ENCODE measurements at regions not wholly inside any gene's neighbourhood (a gene's known extent, or its start where the extent isn't known, plus 50 kb on each side); places are given as distances from the start of the nearest gene placed in this dataset.

DNA sequence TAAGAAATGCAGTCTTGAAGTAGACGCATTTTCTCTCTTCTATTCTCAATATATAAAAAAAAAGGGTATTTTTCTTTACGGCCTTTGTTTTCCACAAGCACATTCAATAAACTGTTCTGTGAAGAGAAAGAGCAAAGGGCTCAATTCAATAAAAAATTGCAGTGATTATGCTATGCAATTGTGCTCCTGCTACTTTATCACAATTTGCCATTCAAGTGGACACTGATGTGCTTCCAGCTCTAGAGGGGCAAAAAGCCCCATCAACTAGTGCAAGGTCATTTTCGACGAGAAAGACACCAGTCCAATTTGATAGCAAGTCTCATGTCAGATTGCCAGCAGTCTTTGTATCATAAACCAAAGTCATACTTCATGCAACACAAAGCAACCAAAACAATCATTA lies 82.6 kb upstream of the THSD7A start:
- no peaks in the 10 kb centered on the region for H4K20me1 ChIP-seq (ENCODE audit: insufficient read depth, low read length)
- no peak overlapping the region for H3K56ac ChIP-seq (ENCODE audit: extremely low read depth, insufficient read depth, low read length)
- no peak overlapping the region for H3K4me2 ChIP-seq (ENCODE audit: low read depth, low read length)
- no peak overlapping the region for H3K23ac ChIP-seq (ENCODE audit: low read depth, low read length)
- H3K4me3 ChIP-seq (ENCODE audit: insufficient read depth, low read depth, low read length): no peak overlapping the region
- H3K18ac ChIP-seq (ENCODE audit: low read depth, low read length): no peak overlapping the region
- no peak for DNase-seq
- H4K91ac ChIP-seq (ENCODE audit: insufficient read depth, low read depth, low read length): no peak overlapping the region
- H4K8ac ChIP-seq (ENCODE audit: low read depth in 2 of 2, low read length in 2 of 2): no peak overlapping the region
- CTCF ChIA-PET: interaction anchor here (0.6 kb wide), 1 partner anchor 42 kb away, joined by 3 read pairs; no protein-coding TSS in a partner anchor
- H3K36me3 ChIP-seq (ENCODE audit: control insufficient read depth, insufficient read depth, low read length): no peaks in the 10 kb centered on the region
- intact Hi-C loops (cut with micrococcal nuclease): no loop called here
- no peaks in the 10 kb centered on the region for H3K4me1 ChIP-seq (ENCODE audit: control insufficient read depth, insufficient read depth, low read length)
- no CpG with 5 or more reads among the region's 4 CpGs for WGBS, 2 experiments (ENCODE audit: extremely low coverage in 2 of 2, insufficient read length in 1 of 2)
- in situ Hi-C loops (cut with MboI; ENCODE audit: low sequenced_read_pairs): no loop called here
- H3K4ac ChIP-seq (ENCODE audit: low read depth, low read length): no peak overlapping the region
- no peak overlapping the region for H2BK120ac ChIP-seq (ENCODE audit: low read depth, low read length)
- H2AK5ac ChIP-seq (ENCODE audit: low read depth, low read length): no peak overlapping the region
- H2BK20ac ChIP-seq (ENCODE audit: low read depth, low read length): no peak overlapping the region
- ATAC-seq (ENCODE audit: low read depth): no peak
- BruUV-seq (replicated peaks): no TSS peak
- H3K27me3 ChIP-seq (ENCODE audit: control insufficient read depth, insufficient read depth, low read length): no peaks in the 10 kb centered on the region
- no peak overlapping the region for H2AK9ac ChIP-seq (replicated peaks; ENCODE audit: low read depth, low read length, poor library complexity)
- TF ChIP-seq RAD21 (IDR thresholded peaks at IDR 0.05; ENCODE audit: low read length): no peak
- TF ChIP-seq SMC3 (IDR thresholded peaks at IDR 0.05; ENCODE audit: low read depth, low read length): no peak
- no peak for TF ChIP-seq NFE2L2 (IDR thresholded peaks at IDR 0.05; ENCODE audit: low read depth, low read length)
- no peak for TF ChIP-seq MXI1 (IDR thresholded peaks at IDR 0.05; ENCODE audit: borderline replicate concordance, low read depth, low read length)
- no peak for TF ChIP-seq BHLHE40 (IDR thresholded peaks at IDR 0.05; ENCODE audit: low read depth, low read length)
- TF ChIP-seq CHD1 (IDR thresholded peaks at IDR 0.05; ENCODE audit: low read depth, low read length): no peak
- no peak for TF ChIP-seq CEBPB (IDR thresholded peaks at IDR 0.05; ENCODE audit: low read depth, low read length)
- no peak for TF ChIP-seq MAFK (IDR thresholded peaks at IDR 0.05; ENCODE audit: low read depth, low read length)
- TF ChIP-seq FOS (IDR thresholded peaks at IDR 0.05; ENCODE audit: low read depth, low read length): no peak
- TF ChIP-seq, protein P1, sequence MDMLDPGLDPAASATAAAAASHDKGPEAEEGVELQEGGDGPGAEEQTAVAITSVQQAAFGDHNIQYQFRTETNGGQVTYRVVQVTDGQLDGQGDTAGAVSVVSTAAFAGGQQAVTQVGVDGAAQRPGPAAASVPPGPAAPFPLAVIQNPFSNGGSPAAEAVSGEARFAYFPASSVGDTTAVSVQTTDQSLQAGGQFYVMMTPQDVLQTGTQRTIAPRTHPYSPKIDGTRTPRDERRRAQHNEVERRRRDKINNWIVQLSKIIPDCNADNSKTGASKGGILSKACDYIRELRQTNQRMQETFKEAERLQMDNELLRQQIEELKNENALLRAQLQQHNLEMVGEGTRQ (IDR thresholded peaks at IDR 0.05; ENCODE audit: low read depth, low read length): no peak
- no peak for TF ChIP-seq POLR2A (IDR thresholded peaks at IDR 0.05; ENCODE audit: low read depth, low read length)
- TF ChIP-seq, protein P2, sequence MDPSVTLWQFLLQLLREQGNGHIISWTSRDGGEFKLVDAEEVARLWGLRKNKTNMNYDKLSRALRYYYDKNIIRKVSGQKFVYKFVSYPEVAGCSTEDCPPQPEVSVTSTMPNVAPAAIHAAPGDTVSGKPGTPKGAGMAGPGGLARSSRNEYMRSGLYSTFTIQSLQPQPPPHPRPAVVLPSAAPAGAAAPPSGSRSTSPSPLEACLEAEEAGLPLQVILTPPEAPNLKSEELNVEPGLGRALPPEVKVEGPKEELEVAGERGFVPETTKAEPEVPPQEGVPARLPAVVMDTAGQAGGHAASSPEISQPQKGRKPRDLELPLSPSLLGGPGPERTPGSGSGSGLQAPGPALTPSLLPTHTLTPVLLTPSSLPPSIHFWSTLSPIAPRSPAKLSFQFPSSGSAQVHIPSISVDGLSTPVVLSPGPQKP (IDR thresholded peaks at IDR 0.05; ENCODE audit: borderline replicate concordance, low read depth, low read length): no peak
- no peak for TF ChIP-seq MAZ (IDR thresholded peaks at IDR 0.05; ENCODE audit: borderline replicate concordance, low read depth, low read length)
- TF ChIP-seq RFX5 (IDR thresholded peaks at IDR 0.05; ENCODE audit: low read depth, low read length): no peak
- no peak for TF ChIP-seq RCOR1 (IDR thresholded peaks at IDR 0.05; ENCODE audit: insufficient replicate concordance, low read length)
- TF ChIP-seq, protein P3, sequence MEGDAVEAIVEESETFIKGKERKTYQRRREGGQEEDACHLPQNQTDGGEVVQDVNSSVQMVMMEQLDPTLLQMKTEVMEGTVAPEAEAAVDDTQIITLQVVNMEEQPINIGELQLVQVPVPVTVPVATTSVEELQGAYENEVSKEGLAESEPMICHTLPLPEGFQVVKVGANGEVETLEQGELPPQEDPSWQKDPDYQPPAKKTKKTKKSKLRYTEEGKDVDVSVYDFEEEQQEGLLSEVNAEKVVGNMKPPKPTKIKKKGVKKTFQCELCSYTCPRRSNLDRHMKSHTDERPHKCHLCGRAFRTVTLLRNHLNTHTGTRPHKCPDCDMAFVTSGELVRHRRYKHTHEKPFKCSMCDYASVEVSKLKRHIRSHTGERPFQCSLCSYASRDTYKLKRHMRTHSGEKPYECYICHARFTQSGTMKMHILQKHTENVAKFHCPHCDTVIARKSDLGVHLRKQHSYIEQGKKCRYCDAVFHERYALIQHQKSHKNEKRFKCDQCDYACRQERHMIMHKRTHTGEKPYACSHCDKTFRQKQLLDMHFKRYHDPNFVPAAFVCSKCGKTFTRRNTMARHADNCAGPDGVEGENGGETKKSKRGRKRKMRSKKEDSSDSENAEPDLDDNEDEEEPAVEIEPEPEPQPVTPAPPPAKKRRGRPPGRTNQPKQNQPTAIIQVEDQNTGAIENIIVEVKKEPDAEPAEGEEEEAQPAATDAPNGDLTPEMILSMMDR (conservative IDR thresholded peaks at IDR 0.05; ENCODE audit: low read depth, low read length): no peak
- H3K14ac ChIP-seq (replicated peaks; ENCODE audit: low read depth, low read length): no peak overlapping the region
- H3K79me1 ChIP-seq (ENCODE audit: low read depth in 1 of 2, low read length in 2 of 2): no peaks in the 10 kb centered on the region
- no peak overlapping the region for H3K27ac ChIP-seq (ENCODE audit: insufficient read depth, low read length)
- H2BK5ac ChIP-seq (ENCODE audit: low read depth, low read length, poor library complexity, severe bottlenecking): no peak overlapping the region
- POLR2A ChIA-PET (ENCODE audit: unreplicated experiment): no interaction called here
- H3K9me1 ChIP-seq (ENCODE audit: insufficient read depth, low read length): no peaks in the 10 kb centered on the region
- H3K9ac ChIP-seq (ENCODE audit: low read depth, low read length): no peak overlapping the region
- H4K5ac ChIP-seq (ENCODE audit: low read depth, low read length): no peak overlapping the region
- dilution Hi-C loops (cut with HindIII; ENCODE audit: low sequenced_read_pairs, unreplicated experiment): no loop called here
- no peak overlapping the region for H2BK15ac ChIP-seq (ENCODE audit: low read depth, low read length)
- H2AFZ ChIP-seq (replicated peaks; ENCODE audit: low read length, poor library complexity): no peak overlapping the region
- H3K9me3 ChIP-seq (ENCODE audit: control insufficient read depth, insufficient read depth, low read length): no peaks in the 10 kb centered on the region
